ENCODE measurements at regions not wholly inside any gene's neighbourhood (a gene's known extent, or its start where the extent isn't known, plus 50 kb on each side); places are given as distances from the start of the nearest gene placed in this dataset.

- no peak for DNase-seq (ENCODE audit: low read depth)
These were observed 70.6 kb downstream of the MRPL14 start for GRCh38 chr6:44056392-44057237.

DNA sequence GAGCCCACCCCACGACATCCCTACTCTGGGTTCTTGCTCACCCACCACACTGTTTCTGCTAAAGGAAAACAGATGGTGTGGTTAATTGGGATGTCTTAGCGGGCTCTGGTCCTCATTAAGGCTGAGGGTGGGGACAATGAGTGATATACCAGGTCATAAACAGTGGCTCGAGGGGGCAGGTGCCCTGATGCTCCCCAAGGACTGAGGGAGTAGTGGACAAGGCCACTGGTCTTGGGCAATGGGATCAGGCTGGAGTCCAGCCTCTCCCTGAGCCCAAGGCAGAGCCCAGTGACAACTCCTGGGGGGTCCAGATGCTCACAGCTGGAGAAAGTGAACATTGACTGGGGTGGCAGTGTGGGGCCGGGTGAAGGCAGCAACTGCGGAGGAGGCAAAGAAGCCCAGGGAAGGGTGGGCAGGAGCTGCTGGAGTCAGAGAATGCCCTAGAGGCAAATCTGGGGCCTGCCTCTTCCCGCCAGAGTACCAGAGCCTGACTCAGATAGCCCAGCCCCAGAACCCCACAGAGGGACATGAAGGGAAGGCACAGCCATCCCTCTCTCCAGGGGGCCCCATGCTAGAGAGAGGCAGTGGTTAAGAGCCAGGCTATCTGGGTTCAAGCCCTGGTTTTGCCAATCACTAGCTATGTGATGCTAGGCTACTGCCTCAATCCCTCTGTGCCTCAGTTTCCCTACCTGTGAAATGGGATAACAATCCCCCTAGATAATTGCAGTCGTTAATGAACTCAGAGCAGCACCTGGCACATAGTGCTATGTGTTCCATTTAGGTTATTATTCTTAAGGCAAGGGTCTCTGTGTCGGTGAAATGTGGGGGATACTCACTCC, 72.3 kb downstream of the MRPL14 start:
- no peaks in the 10 kb centered on the region for H3K27me3 ChIP-seq (replicated peaks; ENCODE audit: control insufficient read depth, insufficient read depth, low read length)
- H3K36me3 ChIP-seq (ENCODE audit: control insufficient read depth, insufficient read depth, low read length, severe bottlenecking): no peaks in the 10 kb centered on the region
- H3K4me1 ChIP-seq (ENCODE audit: control insufficient read depth, insufficient read depth, low read length): peaks cover 73% of the 10 kb centered on the region
- H3K9me3 ChIP-seq (ENCODE audit: control insufficient read depth, low read length): no peaks in the 10 kb centered on the region
- peak; percentile 89 for DNase-seq (ENCODE audit: low read depth)
- H3K4me3 ChIP-seq (ENCODE audit: low read length): no peak overlapping the region
- no peak overlapping the region for H3K9ac ChIP-seq (ENCODE audit: low read length)

More at GRCh38 chr6:44056392-44057237, 70.6 kb downstream of the MRPL14 start:
- no peak overlapping the region for H3K9ac ChIP-seq (ENCODE audit: low read length)
- no peaks in the 10 kb centered on the region for H3K27me3 ChIP-seq (replicated peaks; ENCODE audit: control insufficient read depth, insufficient read depth, low read length)
- H3K4me1 ChIP-seq (ENCODE audit: control insufficient read depth, insufficient read depth, low read length): peaks cover 68% of the 10 kb centered on the region
- H3K4me3 ChIP-seq (ENCODE audit: low read length): no peak overlapping the region
- H3K36me3 ChIP-seq (ENCODE audit: control insufficient read depth, insufficient read depth, low read length, severe bottlenecking): no peaks in the 10 kb centered on the region
- no peaks in the 10 kb centered on the region for H3K9me3 ChIP-seq (ENCODE audit: control insufficient read depth, low read length)

- Histone ChIP-seq H3K4me3 (ENCODE audit: low read length) (no peak overlapping the region), H3K4me1 (ENCODE audit: control insufficient read depth, insufficient read depth, low read length) (peaks cover 72% of the 10 kb centered on the region), H3K9me3 (ENCODE audit: control insufficient read depth, low read length) (no peaks in the 10 kb centered on the region), H3K36me3 (ENCODE audit: control insufficient read depth, insufficient read depth, low read length, severe bottlenecking) (no peaks in the 10 kb centered on the region), H3K27me3 (replicated peaks; ENCODE audit: control insufficient read depth, insufficient read depth, low read length) (no peaks in the 10 kb centered on the region), H3K9ac (ENCODE audit: low read length) (no peak overlapping the region)
- DNase-seq (ENCODE audit: low read depth): peak; percentile 72
These were observed 73.3 kb downstream of the MRPL14 start for GRCh38 chr6:44053760-44054556.

GRCh38 chr6:44053106-44053756, 74.0 kb downstream of the MRPL14 start:
- no peak overlapping the region for H3K4me3 ChIP-seq (ENCODE audit: low read length)
- peaks cover 67% of the 10 kb centered on the region for H3K4me1 ChIP-seq (ENCODE audit: control insufficient read depth, insufficient read depth, low read length)

DNA sequence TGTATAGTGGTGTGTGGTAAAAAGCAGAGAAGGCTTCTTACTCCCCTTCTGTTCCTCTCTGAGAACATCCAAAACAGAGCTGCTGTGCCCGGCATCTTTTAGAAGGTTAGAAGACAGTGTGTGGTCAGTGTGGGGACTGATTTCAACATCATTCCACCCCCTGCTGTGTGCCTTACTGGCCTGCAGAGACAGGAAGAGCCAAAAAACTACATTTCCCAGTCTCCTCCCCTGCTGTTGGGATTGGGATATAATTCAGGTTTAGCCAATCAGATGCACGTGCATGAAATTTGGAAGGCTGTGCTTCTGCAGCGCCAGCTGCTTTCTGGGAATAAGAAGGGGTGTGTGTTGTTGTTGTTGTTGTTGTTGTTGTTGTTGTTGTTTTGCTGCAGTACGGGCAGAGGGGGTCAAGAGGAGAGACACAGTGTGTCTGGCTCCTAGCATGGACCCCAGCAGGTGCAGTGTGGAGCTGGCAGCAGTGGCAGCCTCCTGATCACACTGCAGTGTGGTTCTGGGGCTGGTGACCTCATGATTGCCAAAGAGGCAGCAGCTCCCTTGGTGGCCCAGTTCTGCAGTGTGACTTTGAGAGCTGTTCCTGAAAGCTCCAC, 74.7 kb downstream of the MRPL14 start:
- DNase-seq (ENCODE audit: low read depth): peak; percentile 83
- Histone ChIP-seq H3K4me1 (ENCODE audit: control insufficient read depth, insufficient read depth, low read length) (peaks cover 60% of the 10 kb centered on the region), H3K4me3 (ENCODE audit: low read length) (no peak overlapping the region), H3K27me3 (replicated peaks; ENCODE audit: control insufficient read depth, insufficient read depth, low read length) (no peaks in the 10 kb centered on the region), H3K9ac (ENCODE audit: low read length) (no peak overlapping the region), H3K9me3 (ENCODE audit: control insufficient read depth, low read length) (no peaks in the 10 kb centered on the region), H3K36me3 (ENCODE audit: control insufficient read depth, insufficient read depth, low read length, severe bottlenecking) (no peaks in the 10 kb centered on the region)

More at GRCh38 chr6:44053106-44053756, 74.0 kb downstream of the MRPL14 start:
- Histone ChIP-seq H3K36me3 (ENCODE audit: control insufficient read depth, insufficient read depth, low read length, severe bottlenecking) (no peaks in the 10 kb centered on the region), H3K9me3 (ENCODE audit: control insufficient read depth, low read length) (no peaks in the 10 kb centered on the region), H3K9ac (ENCODE audit: low read length) (no peak overlapping the region), H3K27me3 (replicated peaks; ENCODE audit: control insufficient read depth, insufficient read depth, low read length) (no peaks in the 10 kb centered on the region)
- DNase-seq (ENCODE audit: low read depth): no peak

GRCh38 chr6:44051515-44051914, 75.7 kb downstream of the MRPL14 start:
- Histone ChIP-seq H3K9ac (ENCODE audit: low read length) (no peak overlapping the region), H3K36me3 (ENCODE audit: control insufficient read depth, insufficient read depth, low read length, severe bottlenecking) (no peaks in the 10 kb centered on the region), H3K9me3 (ENCODE audit: control insufficient read depth, low read length) (no peaks in the 10 kb centered on the region), H3K4me3 (ENCODE audit: low read length) (no peak overlapping the region), H3K4me1 (ENCODE audit: control insufficient read depth, insufficient read depth, low read length) (peaks cover 51% of the 10 kb centered on the region), H3K27me3 (replicated peaks; ENCODE audit: control insufficient read depth, insufficient read depth, low read length) (no peaks in the 10 kb centered on the region)
- peak; percentile 83 for DNase-seq (ENCODE audit: low read depth)

GRCh38 chr6:44050872-44051505, 76.3 kb downstream of the MRPL14 start:
- H3K36me3 ChIP-seq (ENCODE audit: control insufficient read depth, insufficient read depth, low read length, severe bottlenecking): no peaks in the 10 kb centered on the region
- no peaks in the 10 kb centered on the region for H3K9me3 ChIP-seq (ENCODE audit: control insufficient read depth, low read length)
- H3K9ac ChIP-seq (ENCODE audit: low read length): no peak overlapping the region
- H3K4me1 ChIP-seq (ENCODE audit: control insufficient read depth, insufficient read depth, low read length): peaks cover 51% of the 10 kb centered on the region
- DNase-seq (ENCODE audit: low read depth): peak; percentile 44
- no peak overlapping the region for H3K4me3 ChIP-seq (ENCODE audit: low read length)
- no peaks in the 10 kb centered on the region for H3K27me3 ChIP-seq (replicated peaks; ENCODE audit: control insufficient read depth, insufficient read depth, low read length)

- Histone ChIP-seq H3K4me1 (ENCODE audit: control insufficient read depth, insufficient read depth, low read length) (peaks cover 49% of the 10 kb centered on the region), H3K4me3 (ENCODE audit: low read length) (no peak overlapping the region), H3K36me3 (ENCODE audit: control insufficient read depth, insufficient read depth, low read length, severe bottlenecking) (no peaks in the 10 kb centered on the region), H3K9me3 (ENCODE audit: control insufficient read depth, low read length) (no peaks in the 10 kb centered on the region), H3K27me3 (replicated peaks; ENCODE audit: control insufficient read depth, insufficient read depth, low read length) (no peaks in the 10 kb centered on the region), H3K9ac (ENCODE audit: low read length) (no peak overlapping the region)
- peak; percentile 52 for DNase-seq (ENCODE audit: low read depth)
These were observed 77.0 kb downstream of the MRPL14 start for GRCh38 chr6:44049989-44050871.

GRCh38 chr6:44049163-44049988, 77.9 kb downstream of the MRPL14 start:
- no peaks in the 10 kb centered on the region for H3K9me3 ChIP-seq (ENCODE audit: control insufficient read depth, low read length)
- no peak overlapping the region for H3K4me3 ChIP-seq (ENCODE audit: low read length)
- no peaks in the 10 kb centered on the region for H3K36me3 ChIP-seq (ENCODE audit: control insufficient read depth, insufficient read depth, low read length, severe bottlenecking)
- no peak overlapping the region for H3K9ac ChIP-seq (ENCODE audit: low read length)
- no peaks in the 10 kb centered on the region for H3K27me3 ChIP-seq (replicated peaks; ENCODE audit: control insufficient read depth, insufficient read depth, low read length)
- peak; percentile 82 for DNase-seq (ENCODE audit: low read depth)
- peaks cover 40% of the 10 kb centered on the region for H3K4me1 ChIP-seq (ENCODE audit: control insufficient read depth, insufficient read depth, low read length)
